GM18498 (cell line): ENCODE measurements at regions not wholly inside any gene's neighbourhood (a gene's known extent, or its start where the extent isn't known, plus 50 kb on each side); places are given as distances from the start of the nearest gene placed in this dataset.
"Not testable (repeated sequence)": the region's sequence is repeated elsewhere in the genome, so short reads cannot be mapped to it uniquely, and the experiment has no call there.

Source experiments
- ATAC-seq: cut with Tn5 transposase; IDR thresholded peaks from one replicate; pipeline ENCODE4 v1.9.1; 2021; ENCODE audit warnings: mild to moderate bottlenecking, moderate library complexity; ENCODE audit not compliant: unreplicated experiment

DNA sequence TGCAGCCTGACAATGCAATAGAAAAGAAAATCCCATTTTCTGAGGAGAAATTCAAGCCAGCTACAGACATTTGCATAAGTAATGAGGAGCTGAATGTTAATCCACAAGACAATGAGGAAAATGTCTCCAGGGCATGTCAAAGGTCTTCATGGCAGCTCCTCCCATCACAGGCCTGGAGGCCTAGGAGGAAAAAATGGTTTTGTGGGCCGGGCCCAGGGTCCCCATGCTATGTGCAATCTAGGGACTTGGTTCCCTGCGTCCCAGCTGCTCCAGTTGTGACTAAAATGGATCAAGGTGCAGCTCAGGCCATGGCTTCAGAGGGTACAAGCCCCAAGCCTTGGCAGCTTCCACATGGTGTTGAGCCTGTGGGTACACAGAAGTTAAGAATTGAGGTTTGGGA lies 132.5 kb upstream of the PARD3B start:
- not testable (repeated sequence) for ATAC-seq

DNA sequence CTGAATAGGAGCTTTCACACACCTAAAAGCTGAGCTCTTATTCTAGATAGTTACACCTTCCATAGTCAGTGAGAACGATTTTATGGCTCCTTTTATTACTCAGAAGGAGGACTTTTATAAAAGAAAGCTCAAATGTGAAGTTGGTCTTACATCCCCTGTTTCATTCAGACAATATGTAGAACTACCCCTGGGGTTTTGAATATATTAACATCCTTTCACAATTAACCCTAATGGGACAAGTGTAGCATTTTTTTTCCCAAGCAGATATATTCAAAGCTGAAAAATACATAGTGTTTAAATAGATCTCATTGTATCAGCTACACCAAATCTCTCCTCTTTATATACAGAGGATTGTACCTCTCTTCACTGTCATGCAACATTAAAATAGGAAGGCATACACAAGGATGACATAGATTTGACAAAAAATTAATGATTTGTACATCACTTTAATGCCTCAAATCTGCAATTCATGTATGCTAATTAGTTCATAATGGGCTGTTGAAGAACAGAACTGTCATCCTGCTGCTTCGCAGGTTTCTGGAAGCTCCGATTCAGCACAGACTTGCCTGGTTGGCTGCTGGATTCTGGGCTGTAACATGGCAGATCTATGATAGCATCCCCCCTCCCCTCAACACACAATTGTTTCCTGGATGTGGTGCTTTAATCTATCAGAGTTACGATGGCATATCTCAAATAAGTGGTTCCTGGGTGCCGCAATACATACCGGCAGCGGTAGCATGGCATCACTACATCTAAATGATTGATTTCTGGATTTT lies 129.7 kb upstream of the PARD3B start:
- no peak for ATAC-seq

DNA sequence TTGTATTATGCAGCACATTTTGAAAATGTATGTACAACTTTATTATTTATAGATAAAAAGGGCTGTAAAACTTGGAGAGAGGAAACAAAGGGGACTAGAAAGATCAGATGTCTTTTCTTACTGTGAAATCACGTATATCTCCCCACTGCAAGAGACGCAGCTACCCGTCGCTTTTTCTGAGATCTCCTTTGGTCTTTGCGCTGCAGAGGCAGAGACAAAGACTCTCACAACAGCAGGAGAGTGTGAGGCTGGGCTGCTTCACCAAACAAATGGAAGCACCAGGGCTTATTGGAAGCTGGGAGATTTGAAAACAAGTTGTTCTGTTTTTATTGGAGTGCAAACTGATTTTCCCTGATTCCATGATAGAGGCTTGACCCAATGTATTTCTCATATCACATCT lies 129.0 kb upstream of the PARD3B start:
- no peak for ATAC-seq

DNA sequence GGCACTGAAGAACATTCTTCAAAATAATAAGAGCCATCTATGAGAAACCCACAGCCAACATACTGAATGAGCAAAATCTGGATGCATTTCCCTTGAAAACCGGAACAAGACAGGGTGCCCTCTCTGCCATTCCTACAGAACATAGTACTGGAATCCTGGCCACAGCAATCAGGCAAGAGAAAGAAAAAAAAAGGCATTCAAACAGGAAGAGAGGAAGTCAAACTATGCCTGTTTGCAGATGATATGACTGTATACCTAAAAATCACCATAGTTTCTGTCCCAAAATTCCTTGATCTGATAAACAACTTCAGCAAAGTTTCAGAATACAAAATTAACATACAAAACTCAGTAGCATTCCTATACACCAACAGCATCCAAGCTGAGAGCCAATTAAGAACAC lies 119.5 kb upstream of the PARD3B start:
- ATAC-seq, result no peak

DNA sequence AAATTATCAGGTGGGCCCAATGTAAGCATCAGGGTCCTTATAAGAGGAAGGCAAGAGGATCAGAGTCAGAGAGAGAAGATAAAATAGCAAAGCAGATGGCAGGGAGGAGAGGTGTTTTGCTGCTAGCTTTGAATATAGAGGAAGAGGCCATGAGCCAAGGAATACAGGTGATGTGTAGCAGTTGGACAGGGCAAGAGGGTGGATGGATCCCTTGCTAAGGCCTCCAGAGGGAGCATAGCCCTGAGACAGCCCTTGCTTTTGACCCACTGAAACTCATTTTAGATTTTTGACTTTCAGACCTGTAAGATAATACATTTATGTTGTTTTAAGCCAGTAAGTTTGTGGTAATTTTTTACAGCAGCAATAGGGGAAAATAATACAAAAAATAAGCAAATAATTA lies 116.6 kb upstream of the PARD3B start:
- no peak for ATAC-seq

DNA sequence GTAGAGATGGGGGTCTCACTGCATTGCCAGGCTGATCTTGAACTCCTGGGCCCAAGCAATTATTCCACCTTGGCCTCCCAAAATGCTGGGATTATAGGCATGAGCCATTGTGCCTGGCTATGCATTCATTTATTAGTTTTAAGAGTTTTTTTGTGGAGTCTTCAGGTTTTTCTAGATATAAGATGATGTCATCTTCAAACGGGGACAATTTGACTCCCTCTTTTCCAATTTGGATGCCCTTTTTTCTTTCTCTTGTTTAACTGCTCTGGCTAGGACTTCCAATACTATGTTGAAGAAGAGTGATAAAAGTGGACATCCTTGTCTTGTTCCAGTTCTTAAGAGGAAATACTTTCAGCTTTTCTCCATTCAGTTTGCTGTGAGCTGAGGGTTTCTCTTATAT lies 113.7 kb upstream of the PARD3B start:
- ATAC-seq, result no peak

DNA sequence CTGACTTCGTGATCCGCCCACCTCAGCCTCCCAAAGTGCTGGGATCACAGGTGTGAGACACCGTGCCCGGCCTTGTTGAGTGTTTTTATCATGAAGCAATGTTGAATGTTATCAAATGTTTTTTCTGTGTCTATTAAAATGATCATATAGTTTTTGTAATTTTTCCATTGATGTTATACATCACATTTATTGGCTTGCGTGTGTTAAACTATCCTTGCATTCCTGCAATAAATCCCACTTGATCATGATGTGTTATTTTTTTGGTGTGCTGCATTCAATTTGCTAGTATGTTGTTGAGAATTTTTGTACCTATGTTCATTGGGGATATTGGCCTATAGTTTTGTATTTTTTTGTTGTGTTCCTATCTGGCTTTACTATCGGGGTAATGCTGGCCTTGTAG lies 113.1 kb upstream of the PARD3B start:
- ATAC-seq, result no peak

DNA sequence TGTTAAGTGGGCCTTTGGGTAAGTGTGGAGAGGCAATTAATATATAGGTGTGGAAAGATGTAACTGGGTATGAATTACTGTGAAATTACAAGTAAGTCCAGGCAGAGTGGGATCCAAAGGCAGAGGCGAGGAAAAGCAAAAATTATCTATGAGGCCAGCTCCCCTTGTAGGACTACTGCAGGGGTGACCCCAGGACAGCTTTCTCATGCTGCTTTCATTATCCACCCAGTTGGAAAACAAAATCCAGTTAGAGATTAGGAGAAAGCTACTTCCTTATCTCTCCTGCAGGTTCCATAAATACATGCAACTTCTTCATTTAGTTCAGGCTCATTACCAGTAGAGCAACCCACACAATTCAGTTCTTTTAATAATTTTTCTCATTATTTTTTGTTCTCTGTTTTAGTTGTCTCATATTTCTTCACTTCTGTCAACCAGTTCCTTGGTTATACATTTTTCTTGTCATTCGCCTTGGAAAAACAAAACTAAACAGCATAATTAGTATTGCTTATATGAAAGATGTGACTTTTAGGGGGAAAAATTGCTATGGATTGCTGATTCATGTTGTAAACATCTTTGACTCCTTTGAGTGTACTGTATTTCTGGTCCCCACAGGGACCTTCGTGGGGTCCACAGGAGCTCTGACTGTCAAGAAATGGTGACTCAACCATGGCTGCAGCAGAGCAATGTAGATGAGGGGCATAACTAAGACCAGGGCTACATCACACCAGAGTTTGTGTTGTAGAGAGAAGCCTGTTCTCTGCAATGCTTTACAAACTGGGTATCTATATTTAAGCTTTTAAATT lies 110.4 kb upstream of the PARD3B start:
- no peak for ATAC-seq

DNA sequence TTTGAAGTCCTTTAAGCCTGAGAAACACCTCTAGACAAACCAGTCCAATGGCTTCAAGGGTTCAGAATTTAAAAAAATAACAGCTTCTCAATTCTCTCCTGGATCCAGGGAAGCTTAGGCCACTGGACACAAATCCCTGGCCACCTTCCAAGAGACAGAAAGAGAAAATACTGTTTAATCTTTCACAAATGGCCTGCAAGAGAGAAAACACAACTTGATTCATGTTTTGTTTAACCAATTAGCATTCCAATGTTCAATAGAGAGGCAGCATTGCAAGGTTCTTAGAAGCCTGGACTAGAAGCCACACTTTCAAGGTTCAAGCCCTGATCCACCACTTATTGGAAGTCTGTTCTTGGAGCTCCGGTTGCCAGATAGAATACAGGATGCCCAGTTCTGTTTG lies 109.0 kb upstream of the PARD3B start:
- no peak for ATAC-seq

DNA sequence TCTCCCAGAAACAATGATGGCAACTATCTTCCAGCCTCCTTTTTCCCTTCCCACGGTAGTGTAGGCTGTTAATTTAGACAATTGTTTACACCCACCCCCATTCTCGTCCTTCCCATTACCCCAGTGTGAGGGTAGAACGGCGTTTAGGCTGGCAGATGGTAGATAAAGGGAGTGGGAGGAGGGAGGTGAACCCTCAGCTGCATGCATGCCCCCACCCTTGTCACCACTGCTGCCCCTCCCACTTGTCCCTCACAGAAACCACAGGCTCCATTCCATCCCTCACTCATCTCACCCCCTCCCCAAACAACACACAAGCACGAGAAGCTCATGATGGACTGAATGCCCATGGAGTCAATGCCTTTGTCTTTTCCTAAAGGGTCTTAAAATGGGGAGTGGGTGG lies 107.9 kb upstream of the PARD3B start:
- ATAC-seq, result no peak

DNA sequence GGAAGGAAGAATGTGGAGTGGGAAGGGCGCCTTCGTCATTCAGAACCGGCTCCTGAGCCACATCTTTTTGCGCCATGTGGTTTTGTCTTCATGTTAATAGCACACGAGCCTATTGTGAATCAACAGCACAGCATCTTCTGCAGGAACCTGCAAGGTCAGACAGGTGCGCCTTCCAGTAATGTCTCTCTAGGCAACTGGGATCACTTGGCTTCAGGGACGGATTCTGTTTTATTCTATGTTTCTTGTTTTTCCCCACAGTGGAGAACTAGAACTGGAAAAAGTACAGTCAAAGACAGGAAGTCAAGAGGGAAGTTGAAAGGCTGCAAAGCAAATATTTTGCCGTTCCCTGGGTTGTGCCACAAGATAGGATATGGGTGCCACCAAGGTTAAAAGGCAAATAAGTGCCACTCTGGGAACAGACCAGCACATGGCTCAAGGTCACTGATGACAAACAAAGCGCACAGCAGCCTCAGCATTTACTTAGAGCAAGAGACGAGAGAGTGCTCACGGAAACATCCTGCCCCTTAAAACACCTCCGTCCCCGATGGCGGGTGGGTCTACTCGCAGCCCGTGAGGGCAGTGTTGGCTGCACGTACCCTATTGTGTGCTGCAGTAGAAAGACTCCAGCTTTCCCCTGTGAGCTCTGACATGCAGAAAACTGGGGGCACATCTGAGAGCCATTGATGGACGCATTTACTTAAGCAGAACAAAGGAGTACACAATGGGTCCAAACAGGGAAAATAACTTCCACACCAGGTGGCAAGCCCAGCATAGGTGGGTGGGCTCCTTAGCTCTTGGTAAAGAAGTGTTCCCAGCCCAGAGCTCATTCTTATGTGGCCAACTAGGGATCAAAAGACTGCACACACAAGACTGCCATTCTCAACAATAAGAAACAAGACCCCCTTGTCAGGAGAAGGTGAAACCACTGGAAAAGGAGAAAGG lies 107.2 kb upstream of the PARD3B start:
- ATAC-seq, result no peak

DNA sequence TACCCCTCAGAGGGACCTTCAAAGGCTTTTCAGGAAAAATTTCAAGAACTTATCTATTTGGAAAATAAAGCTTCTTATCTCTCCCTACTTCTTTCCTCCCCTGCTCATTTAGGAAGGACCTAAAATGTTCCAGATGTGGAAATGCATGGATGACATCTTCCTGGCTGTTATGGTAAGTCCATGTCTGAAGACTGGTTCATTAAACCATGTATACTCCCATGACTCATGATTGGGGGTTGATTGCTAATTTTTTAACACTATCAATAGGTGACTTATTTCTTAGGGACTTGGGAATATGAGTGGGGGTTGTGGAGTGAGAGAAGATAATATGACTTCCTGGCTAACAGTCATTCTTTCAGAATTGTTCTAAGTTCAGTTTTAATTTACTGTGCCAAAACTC lies 104.0 kb upstream of the PARD3B start:
- ATAC-seq, result no peak

DNA sequence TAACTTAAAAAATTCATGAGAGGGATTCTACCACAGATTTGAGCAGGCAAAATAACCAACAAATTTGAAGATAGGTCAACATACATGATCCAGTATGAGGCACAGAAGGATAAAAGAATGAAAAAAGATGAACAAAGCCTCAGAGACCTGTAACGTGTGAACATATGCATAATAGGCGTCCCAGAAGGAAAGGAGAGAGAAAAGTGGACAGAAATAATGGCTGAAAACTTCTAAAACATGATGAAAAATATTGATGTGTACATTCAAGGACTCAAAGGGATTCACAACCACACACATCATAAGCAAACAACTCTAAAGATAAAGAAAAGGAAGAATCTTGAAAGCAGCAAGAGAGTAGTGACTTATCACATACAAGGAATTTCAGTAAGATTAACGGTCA lies 100.1 kb upstream of the PARD3B start:
- ATAC-seq, result no peak

DNA sequence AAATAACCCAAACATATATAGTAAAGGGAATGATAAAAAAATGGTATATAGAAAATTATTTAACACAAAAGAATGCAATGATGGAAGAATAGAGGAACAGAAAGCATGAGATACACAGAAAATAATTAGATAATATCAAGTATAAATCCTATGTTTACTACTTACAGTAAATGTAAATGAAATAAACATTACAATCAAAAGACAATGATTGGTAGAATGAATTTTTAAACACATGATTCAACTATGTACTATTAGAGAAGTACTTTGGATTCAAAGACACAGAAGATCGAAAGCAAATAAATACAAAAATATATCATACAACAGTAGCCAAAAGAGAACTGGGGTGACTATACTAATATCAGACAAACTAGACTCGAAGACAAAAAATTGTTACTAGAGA lies 97.6 kb upstream of the PARD3B start:
- ATAC-seq, result no peak

DNA sequence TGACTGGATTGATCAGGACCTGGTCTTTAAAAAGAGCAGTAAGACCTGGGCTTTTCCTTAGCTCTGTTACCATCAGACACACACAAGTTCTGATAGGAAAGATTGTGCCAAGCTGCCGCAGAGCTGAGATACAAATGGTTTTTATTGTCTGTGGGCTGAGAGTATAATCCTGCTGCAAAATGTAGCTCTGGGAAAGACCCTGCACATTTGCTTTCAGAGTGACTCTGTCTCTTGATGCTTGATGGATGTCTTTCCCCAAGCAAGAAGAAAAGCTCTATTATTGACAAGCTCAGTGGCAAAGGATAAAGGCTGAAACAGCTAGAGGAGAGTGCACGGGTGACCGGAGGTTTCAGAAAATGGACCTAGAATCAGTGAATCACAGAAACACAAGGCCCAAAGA lies 95.3 kb upstream of the PARD3B start:
- ATAC-seq, result no peak

DNA sequence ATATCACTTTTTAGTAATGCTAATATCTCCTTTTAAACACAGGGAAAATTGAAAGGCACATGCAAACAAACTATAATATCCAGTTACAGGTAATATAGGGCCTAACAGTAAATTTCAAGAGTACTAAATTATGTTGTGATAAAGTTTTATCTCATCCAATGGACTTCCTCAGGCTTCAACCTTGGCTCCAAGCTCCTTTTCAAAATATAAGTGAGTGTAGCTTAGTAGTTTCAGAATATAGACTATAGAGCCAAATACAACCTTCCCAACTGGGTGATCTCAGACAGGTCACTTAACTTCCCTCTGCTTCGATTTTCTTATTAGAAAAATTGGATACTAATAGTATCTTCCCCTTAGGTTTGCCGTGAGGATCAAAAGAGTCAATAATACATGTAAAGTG lies 93.5 kb upstream of the PARD3B start:
- no peak for ATAC-seq

DNA sequence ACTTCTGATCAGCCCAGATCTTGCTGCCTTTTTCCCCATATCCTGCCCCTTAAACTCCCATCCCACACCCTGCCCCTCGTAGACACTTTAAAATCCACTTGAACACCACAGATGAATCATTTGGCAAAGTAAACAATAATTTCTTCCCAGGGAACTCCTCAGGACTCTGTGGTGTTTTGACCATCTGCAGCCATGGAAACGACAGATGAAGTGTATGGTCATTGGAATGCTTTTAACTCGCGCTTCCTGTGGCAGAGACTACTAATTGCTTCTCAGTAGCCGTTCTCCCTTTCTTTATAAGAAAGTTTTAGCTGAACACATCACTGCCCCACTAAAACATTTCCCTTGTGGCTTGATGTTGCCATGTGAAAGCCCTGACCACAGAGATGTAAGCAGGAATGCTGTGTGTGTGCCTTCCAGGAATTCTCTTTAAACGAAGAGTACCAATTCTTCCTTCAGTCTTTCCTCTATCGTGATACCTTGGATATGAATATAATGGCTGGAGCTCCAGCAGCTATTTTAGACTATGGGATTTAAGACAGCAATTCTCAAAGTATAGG lies 92.7 kb upstream of the PARD3B start:
- no peak for ATAC-seq

DNA sequence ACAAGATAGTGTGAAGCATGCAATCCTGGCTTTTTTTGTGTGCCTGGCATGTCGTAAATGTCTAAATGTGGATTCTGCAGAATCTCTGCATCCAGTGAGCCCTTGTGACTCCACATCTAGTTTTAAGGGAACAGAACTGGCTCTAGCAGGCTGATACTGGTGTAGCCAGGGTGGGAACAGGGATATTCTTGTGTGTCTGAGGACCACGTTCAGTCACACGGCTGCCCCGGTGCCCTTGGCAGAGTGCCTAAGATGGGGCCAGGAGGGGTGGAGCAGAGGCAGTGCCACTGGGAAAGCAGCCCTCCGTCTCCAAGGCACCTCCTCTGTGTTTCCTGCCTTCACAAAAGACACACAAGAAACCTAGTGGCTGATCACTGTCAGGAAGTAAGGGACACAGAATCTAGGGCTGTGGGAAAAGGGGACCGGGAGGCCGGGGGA lies 91.5 kb upstream of the PARD3B start:
- ATAC-seq, result no peak

DNA sequence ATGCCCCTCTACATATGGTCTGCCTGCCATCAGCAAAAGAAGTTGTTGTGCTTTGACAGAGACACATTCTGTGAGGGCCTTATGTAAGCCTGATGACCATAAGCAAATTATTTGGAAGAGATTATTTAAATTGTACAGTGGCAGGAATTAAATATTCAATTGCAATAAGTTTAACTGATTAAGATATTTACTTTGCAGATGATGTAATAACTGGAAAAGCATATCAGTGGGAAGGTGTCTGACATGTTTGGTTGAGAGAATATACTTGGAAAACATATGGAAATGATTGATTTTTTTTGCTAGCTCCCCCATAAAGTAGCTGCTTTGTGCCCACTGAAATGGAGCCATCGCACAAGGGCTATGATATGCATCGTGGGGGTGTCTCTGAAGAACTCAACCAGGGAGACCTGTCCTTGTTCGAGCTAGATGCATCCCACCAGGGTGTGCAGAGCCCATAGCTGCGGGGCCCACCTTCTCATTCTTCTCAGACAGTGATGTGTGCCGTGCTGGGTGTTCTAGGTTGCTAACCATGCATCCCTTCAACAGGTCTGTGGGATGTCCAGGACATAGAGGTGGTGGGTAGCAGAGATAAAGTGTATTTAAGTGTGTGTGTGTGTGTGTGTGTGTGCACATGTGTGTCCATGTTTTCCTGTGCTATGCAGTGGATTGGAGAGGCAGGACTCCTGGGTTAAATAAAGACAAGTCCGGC lies 90.4 kb upstream of the PARD3B start:
- no peak for ATAC-seq

DNA sequence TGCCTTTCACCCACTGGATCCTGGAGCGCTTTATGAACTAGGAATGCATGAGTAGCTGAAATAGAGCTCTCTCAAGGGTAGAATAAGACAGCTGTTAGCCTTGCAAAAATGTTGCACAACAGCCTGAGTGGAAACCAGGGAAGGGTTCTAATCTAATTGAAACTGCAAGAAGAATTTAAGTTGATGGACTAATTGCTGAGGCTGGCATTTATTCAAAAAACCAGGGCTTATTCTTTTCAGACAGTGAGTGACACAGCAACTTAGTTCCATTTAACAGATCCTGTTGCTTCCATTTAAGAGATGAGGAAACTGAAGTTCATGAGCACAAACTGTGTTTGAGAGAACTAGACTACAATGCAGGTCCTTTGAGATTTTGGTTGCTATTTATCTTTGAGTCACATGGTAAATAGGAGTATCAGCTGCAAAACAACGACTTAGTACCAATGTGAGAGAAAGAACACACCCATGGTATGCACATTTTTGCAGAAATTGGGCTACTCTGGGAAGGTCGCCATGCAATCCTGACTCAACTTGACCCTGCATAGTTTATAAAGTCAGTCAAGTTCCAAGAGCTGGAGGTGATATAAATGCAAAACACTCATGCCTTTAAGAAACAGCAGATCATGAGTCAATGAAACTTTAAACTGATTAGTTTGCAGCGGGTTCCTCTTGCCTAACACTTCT lies 76.4 kb upstream of the PARD3B start:
- no peak for ATAC-seq
